HEK293 (cell line): ENCODE measurements at regions not wholly inside any gene's neighbourhood (a gene's known extent, or its start where the extent isn't known, plus 50 kb on each side); places are given as distances from the start of the nearest gene placed in this dataset.

Experiments used
- CTCF ChIA-PET: fragments of 350-600 bp; formaldehyde crosslinking; extraction: SDS; loops from one replicate; lab custom pipeline; 2021; ENCODE audit warnings: antibody characterized with exemption; lab: Yijun Ruan, JAX
- POLR2A ChIA-PET: fragments of 300-600 bp; formaldehyde crosslinking; extraction: SDS; loops from one replicate; lab custom pipeline; 2020; ENCODE audit warnings: antibody characterized with exemption, inconsistent platforms; lab: Yijun Ruan, JAX
- H3K27ac ChIP-seq: fragments of 200-500 bp; sonication (Bioruptor generic); 2 replicates; pipeline ENCODE4 v1.5.1; 2014; ENCODE audit warnings: low read depth, low read length, control low read depth, inconsistent platforms; ENCODE audit errors: extremely low read depth
- H3K36me3 ChIP-seq, 2 experiments: fragments of 200-500 bp in 1 of 2; sonication (Bioruptor generic) in 1 of 2; 1 replicate in 1 of 2; 2 replicates in 1 of 2; pipeline ENCODE4 v1.5.1; 2014 to 2017; ENCODE audit warnings: inconsistent platforms in 2 of 2, low read length in 2 of 2; ENCODE audit not compliant: control insufficient read depth in 2 of 2, insufficient read depth in 1 of 2
- H3K4me1 ChIP-seq: fragments of 200-500 bp; sonication (Bioruptor generic); 2 replicates; pipeline ENCODE4 v1.5.1; 2014; ENCODE audit warnings: mild to moderate bottlenecking, low read length, inconsistent platforms; ENCODE audit not compliant: control insufficient read depth, insufficient read depth
- H3K4me3 ChIP-seq: 2 replicates; pipeline ENCODE4 v1.5.1; 2011; ENCODE audit warnings: low read depth, mild to moderate bottlenecking, control low read depth, low read length, moderate library complexity
- H3K9me3 ChIP-seq: fragments of 200-500 bp; sonication (Bioruptor generic); 2 replicates; pipeline ENCODE4 v1.5.1; 2014; ENCODE audit warnings: low read depth, low read length, inconsistent platforms; ENCODE audit not compliant: control insufficient read depth, insufficient read depth
- AEBP2 ChIP-seq: fragments of 450-650 bp; formaldehyde crosslinking; IDR thresholded peaks from 2 replicates; pipeline ENCODE4 v1.5.1; 2016; ENCODE audit warnings: missing biosample characterization, missing genetic modification characterization, borderline replicate concordance
- ATF2 ChIP-seq: fragments of 450-650 bp; formaldehyde crosslinking; IDR thresholded peaks from 2 replicates; pipeline ENCODE4 v1.5.1; 2016; ENCODE audit warnings: missing biosample characterization, missing genetic modification characterization, low read depth
- BCL11A ChIP-seq: fragments of 450-650 bp; formaldehyde crosslinking; IDR thresholded peaks from 2 replicates; pipeline ENCODE4 v1.5.1; 2016; ENCODE audit warnings: low read depth, missing biosample characterization, missing genetic modification characterization
- BCL11B ChIP-seq: fragments of 450-650 bp; formaldehyde crosslinking; IDR thresholded peaks from 2 replicates; pipeline ENCODE4 v1.5.1; 2016; ENCODE audit warnings: low read depth, missing biosample characterization, missing genetic modification characterization
- EGR2 ChIP-seq: fragments of 450-650 bp; formaldehyde crosslinking; IDR thresholded peaks from 2 replicates; pipeline ENCODE4 v1.5.1; 2016; ENCODE audit warnings: low read depth, missing biosample characterization, missing genetic modification characterization
- GLIS2 ChIP-seq: fragments of 450-650 bp; formaldehyde crosslinking; IDR thresholded peaks from 2 replicates; pipeline ENCODE4 v1.5.1; 2016; ENCODE audit warnings: missing biosample characterization, missing genetic modification characterization
- PRDM1 ChIP-seq: fragments of 450-650 bp; formaldehyde crosslinking; IDR thresholded peaks from 2 replicates; pipeline ENCODE4; 2016; ENCODE audit warnings: missing biosample characterization, missing genetic modification characterization
- ZBTB1 ChIP-seq: fragments of 450-650 bp; formaldehyde crosslinking; IDR thresholded peaks from 2 replicates; pipeline ENCODE4 v1.5.1; 2016; ENCODE audit warnings: missing biosample characterization, missing genetic modification characterization
- ZBTB8A ChIP-seq: fragments of 450-650 bp; formaldehyde crosslinking; IDR thresholded peaks from 2 replicates; pipeline ENCODE4 v1.5.1; 2016; ENCODE audit warnings: missing biosample characterization, missing genetic modification characterization
- ZNF10 ChIP-seq: fragments of 450-650 bp; formaldehyde crosslinking; IDR thresholded peaks from 2 replicates; pipeline ENCODE4 v1.5.1; 2017; ENCODE audit warnings: missing biosample characterization, missing genetic modification characterization
- ZNF133 ChIP-seq: fragments of 450-650 bp; formaldehyde crosslinking; IDR thresholded peaks from 2 replicates; pipeline ENCODE4 v1.5.1; 2016; ENCODE audit warnings: missing biosample characterization, missing genetic modification characterization
- ZNF223 ChIP-seq: fragments of 450-650 bp; formaldehyde crosslinking; IDR thresholded peaks from 2 replicates; pipeline ENCODE4 v1.5.1; 2016; ENCODE audit warnings: missing biosample characterization, missing genetic modification characterization
- ZNF311 ChIP-seq: fragments of 450-650 bp; formaldehyde crosslinking; IDR thresholded peaks from 2 replicates; pipeline ENCODE4 v1.5.1; 2017; ENCODE audit warnings: missing biosample characterization, missing genetic modification characterization, borderline replicate concordance
- ZNF350 ChIP-seq: fragments of 450-650 bp; formaldehyde crosslinking; IDR thresholded peaks from 2 replicates; pipeline ENCODE4 v1.5.0; 2017; ENCODE audit warnings: missing biosample characterization, mild to moderate bottlenecking, missing genetic modification characterization
- ZNF433 ChIP-seq: fragments of 450-650 bp; formaldehyde crosslinking; IDR thresholded peaks from 2 replicates; pipeline ENCODE4 v1.5.1; 2016; ENCODE audit warnings: missing biosample characterization, missing genetic modification characterization, low read depth
- ZNF596 ChIP-seq: fragments of 450-650 bp; IDR thresholded peaks from 2 replicates; pipeline ENCODE4 v1.5.0; 2018; ENCODE audit warnings: missing biosample characterization, mild to moderate bottlenecking, missing genetic modification characterization, moderate library complexity
- ZNF600 ChIP-seq: fragments of 450-650 bp; formaldehyde crosslinking; IDR thresholded peaks from 2 replicates; pipeline ENCODE4 v1.5.1; 2016; ENCODE audit warnings: missing biosample characterization, missing genetic modification characterization
- ZNF701 ChIP-seq: fragments of 450-650 bp; formaldehyde crosslinking; IDR thresholded peaks from 2 replicates; pipeline ENCODE4 v1.5.1; 2016; ENCODE audit warnings: missing biosample characterization, missing genetic modification characterization
- ZNF777 ChIP-seq: fragments of 450-650 bp; formaldehyde crosslinking; IDR thresholded peaks from 2 replicates; pipeline ENCODE4 v1.5.1; 2017; ENCODE audit warnings: missing biosample characterization, missing genetic modification characterization, borderline replicate concordance
- ZNF837 ChIP-seq: fragments of 450-650 bp; formaldehyde crosslinking; IDR thresholded peaks from 2 replicates; pipeline ENCODE4 v1.5.1; 2016; ENCODE audit warnings: missing biosample characterization, missing genetic modification characterization
- TF ChIP-seq, protein P1 (sequence below): fragments of 450-650 bp; formaldehyde crosslinking; IDR thresholded peaks from 2 replicates; pipeline ENCODE4 v1.5.1; 2016; ENCODE audit warnings: missing biosample characterization, missing genetic modification characterization

DNA sequence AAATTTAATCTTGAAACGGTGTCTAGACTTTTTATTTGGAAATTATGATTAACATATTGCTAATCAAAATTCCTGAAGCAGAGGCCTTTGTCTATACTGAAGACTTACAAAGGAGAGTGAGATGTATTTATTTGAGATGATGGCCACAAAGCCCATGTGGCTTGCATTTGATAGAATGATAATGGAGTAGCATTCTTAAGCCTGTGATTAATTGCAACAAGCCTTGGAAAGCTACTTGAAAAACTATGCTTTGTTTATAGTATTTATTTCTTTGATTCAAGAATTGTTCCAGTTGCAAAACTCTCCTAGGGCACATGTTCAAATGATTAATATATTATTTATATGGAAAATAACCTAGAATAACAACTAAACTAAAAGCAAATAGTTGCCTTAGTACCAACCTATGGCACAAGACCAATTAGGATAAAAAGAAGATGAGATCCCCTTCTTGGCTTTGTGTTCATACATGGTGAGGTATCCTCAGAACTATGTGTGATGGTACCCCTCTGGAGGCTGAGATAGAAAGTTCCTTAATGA is 244.1 kb upstream of the TBL1XR1 start:
- no peaks in the 10 kb centered on the region for H3K36me3 ChIP-seq
- H3K4me1 ChIP-seq, result no peaks in the 10 kb centered on the region
- TF ChIP-seq ZNF701 (tag by site-specific recombination) (no peak), ZNF837 (tag by site-specific recombination) (no peak), ZNF133 (tag by site-specific recombination) (no peak), ZNF311 (tag by site-specific recombination) (no peak), ZNF777 (no peak), ZBTB1 (tag by site-specific recombination) (no peak), BCL11B (tag by site-specific recombination) (no peak), ZBTB8A (tag by site-specific recombination) (no peak), EGR2 (tag by site-specific recombination) (no peak), ATF2 (no peak), AEBP2 (tag by site-specific recombination) (no peak), ZNF10 (tag by site-specific recombination) (no peak), PRDM1 (no peak), ZNF600 (tag by site-specific recombination) (no peak), ZNF350 (tag by site-specific recombination) (no peak), ZNF223 (tag by site-specific recombination) (no peak), ZNF596 (tag by site-specific recombination) (no peak), BCL11A (tag by site-specific recombination) (no peak), GLIS2 (tag by site-specific recombination) (no peak)
- TF ChIP-seq, protein P1, sequence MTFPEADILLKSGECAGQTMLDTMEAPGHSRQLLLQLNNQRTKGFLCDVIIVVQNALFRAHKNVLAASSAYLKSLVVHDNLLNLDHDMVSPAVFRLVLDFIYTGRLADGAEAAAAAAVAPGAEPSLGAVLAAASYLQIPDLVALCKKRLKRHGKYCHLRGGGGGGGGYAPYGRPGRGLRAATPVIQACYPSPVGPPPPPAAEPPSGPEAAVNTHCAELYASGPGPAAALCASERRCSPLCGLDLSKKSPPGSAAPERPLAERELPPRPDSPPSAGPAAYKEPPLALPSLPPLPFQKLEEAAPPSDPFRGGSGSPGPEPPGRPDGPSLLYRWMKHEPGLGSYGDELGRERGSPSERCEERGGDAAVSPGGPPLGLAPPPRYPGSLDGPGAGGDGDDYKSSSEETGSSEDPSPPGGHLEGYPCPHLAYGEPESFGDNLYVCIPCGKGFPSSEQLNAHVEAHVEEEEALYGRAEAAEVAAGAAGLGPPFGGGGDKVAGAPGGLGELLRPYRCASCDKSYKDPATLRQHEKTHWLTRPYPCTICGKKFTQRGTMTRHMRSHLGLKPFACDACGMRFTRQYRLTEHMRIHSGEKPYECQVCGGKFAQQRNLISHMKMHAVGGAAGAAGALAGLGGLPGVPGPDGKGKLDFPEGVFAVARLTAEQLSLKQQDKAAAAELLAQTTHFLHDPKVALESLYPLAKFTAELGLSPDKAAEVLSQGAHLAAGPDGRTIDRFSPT (tag by site-specific recombination), result no peak
- TF ChIP-seq, all 188 proteins: peak for 0
- no peak overlapping the region for H3K27ac ChIP-seq
- H3K4me3 ChIP-seq, result no peak overlapping the region
- ChIA-PET POLR2A (no interaction called here), CTCF (no interaction called here)
- H3K9me3 ChIP-seq, result no peaks in the 10 kb centered on the region

DNA sequence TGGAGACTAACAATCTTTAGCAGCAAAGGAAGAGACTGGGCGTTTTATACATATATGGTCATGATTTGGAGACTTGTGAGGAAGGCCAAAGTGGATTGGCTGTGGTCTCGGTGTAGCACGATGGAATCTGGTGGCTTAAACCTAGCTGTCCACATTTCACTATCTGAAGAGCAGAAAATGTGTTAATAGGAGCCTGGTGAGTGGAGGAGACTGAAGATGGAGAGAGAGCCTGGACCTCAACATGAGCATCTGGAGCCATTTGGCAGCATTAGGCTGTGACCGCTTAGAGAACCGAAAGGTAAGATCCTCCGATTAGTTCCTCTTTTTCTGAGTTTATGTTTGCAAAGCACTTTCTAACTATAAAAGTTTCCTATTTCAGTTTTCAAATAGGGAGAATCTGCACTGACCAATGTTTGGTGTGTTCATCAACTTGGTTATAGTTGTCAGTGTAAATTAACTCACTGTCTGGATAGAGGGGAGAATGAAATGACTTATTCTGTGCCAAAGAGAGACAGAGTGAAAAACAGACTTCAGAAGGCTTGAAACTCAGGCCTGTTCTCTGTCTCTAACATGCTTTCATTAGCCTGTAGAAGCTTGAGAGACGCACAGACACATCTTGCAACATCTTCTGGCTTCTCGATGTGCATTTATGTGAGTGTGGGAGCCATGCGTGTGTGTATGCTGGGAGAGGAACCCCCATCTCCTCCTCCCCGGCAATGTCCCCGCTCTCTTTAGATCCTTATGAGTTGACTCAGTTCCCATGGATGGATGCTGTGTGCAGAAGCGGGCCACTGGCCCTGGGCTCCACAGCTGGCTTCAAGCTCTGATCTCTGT is 244.7 kb upstream of the TBL1XR1 start:
- TF ChIP-seq ZNF433 (tag by site-specific recombination), result no peak
- Histone ChIP-seq H3K4me3 (no peak overlapping the region), H3K36me3 (no peaks in the 10 kb centered on the region), H3K27ac (no peak overlapping the region), H3K4me1 (no peaks in the 10 kb centered on the region), H3K9me3 (no peaks in the 10 kb centered on the region)
- ChIA-PET POLR2A (no interaction called here), CTCF (no interaction called here)
